Spleen (tissue), 7 donors: ENCODE measurements at regions not wholly inside any gene's neighbourhood (a gene's known extent, or its start where the extent isn't known, plus 50 kb on each side); places are given as distances from the start of the nearest gene placed in this dataset.

ENCODE experiments used
- POLR2A ChIP-seq, 3 donors: fragments of 450-650 bp; IDR thresholded peaks; one replicate each; pipeline ENCODE4 v1.5.1; 2017; ENCODE audit warnings: antibody characterized with exemption in 3 of 3, mild to moderate bottlenecking in 1 of 3
- POLR2AphosphoS5 ChIP-seq, 3 donors: sonication (generic); formaldehyde crosslinking; IDR thresholded peaks; one replicate each; pipeline ENCODE4 v1.5.1; 2017; ENCODE audit warnings: antibody characterized with exemption in 3 of 3
- TF ChIP-seq, protein P1 (sequence below), 11 experiments: fragments of 200-600 bp in 7 of 11; fragments of 450-650 bp in 4 of 11; sonication (generic) in 4 of 11; IDR thresholded peaks in 8 of 11; conservative IDR thresholded peaks in 3 of 11; 1 replicate in 7 of 11; 2 replicates in 4 of 11; pipeline versions ENCODE4 v1.4.0 to v1.8.0; 2016 to 2021; ENCODE audit warnings: antibody characterized with exemption in 11 of 11, inconsistent platforms in 4 of 11, mild to moderate bottlenecking in 1 of 11
- donor health status: DM: no; HTN: no; CAD: no; lungs with moderate emphysema.
- donor health status: DM: no; HTN: no; CAD: no.
- donor health status: DM: no; HTN: no; CAD: no.

DNA sequence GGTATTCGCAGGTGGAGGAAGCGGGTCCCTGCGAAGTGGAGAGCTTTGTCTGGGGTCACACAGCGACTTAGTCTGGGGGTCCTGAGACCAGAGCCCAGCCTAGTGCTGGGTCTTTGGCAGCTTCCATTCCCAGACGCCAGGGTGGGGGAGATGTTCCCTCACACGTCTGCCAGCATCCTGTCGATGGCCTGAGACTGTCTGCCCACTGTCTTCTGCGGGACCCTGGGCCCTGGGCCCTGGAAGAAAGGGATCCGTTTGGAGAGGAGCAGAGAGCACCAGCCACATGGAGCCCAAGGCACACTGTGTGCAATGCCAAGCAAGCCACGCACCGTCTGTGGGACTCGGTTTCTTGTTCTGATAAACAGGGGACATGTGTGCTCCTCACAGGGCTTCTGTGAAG is 197.2 kb downstream of the KIF26A start:
- no peak for TF ChIP-seq POLR2A (IDR thresholded peaks at IDR 0.05)
- TF ChIP-seq, protein P1, sequence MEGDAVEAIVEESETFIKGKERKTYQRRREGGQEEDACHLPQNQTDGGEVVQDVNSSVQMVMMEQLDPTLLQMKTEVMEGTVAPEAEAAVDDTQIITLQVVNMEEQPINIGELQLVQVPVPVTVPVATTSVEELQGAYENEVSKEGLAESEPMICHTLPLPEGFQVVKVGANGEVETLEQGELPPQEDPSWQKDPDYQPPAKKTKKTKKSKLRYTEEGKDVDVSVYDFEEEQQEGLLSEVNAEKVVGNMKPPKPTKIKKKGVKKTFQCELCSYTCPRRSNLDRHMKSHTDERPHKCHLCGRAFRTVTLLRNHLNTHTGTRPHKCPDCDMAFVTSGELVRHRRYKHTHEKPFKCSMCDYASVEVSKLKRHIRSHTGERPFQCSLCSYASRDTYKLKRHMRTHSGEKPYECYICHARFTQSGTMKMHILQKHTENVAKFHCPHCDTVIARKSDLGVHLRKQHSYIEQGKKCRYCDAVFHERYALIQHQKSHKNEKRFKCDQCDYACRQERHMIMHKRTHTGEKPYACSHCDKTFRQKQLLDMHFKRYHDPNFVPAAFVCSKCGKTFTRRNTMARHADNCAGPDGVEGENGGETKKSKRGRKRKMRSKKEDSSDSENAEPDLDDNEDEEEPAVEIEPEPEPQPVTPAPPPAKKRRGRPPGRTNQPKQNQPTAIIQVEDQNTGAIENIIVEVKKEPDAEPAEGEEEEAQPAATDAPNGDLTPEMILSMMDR (IDR thresholded peaks at IDR 0.05 in 8 of 11, conservative IDR thresholded peaks at IDR 0.05 in 3 of 11): no peak
- no peak for TF ChIP-seq POLR2AphosphoS5 (IDR thresholded peaks at IDR 0.05)
